Stimulated activated CD8-positive, alpha-beta memory T cell treated with anti-CD3 and anti-CD28 coated beads, Interleukin-15, amount 100 ng/mL, for 1 hour (primary cell): ENCODE measurements at regions not wholly inside any gene's neighbourhood (a gene's known extent, or its start where the extent isn't known, plus 50 kb on each side); places are given as distances from the start of the nearest gene placed in this dataset.

ENCODE experiments used
- DNase-seq: peaks from one replicate; pipeline ENCODE4 v3.0.0-alpha.2; 2020; ENCODE audit warnings: low read depth

DNA sequence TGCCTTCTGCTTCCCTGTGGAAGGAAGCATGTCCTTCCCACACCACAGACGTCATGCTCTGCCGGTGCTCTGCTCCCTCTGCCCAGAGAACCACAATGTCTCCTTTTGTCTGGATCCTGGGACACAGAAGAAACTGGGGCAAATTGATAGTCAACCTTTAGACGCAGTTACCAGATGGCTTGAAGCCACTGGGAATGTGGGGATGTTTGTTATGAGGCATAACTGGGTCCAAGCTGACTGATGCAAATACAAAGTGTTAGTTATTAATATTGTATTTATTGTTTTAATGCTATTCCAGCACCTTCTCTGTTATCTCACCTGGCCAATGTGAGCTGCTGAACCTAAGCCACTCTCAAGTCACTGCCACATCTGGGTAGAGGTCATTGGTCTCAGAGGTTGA is 322.2 kb downstream of the SHANK2 start:
- no peak for DNase-seq

DNA sequence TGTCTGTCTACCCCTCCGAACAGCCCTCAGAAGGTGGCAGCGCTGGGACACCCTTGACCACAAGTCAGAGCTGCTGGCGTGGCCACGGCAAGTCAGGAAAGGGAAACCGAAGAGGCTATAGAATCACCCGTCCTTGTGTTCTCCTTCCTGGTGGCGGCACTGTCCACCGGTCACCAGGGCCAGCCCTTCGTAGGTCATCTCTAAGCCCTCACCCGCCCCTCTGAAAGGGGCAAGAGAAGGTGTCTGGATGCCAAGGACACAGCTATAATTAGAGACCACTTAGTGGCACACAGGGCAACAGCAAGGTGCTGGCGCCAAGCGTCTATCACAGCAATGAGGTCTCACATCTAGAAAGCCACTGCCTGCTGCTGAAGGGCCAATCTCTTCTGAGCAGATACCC is 320.9 kb downstream of the SHANK2 start:
- no peak for DNase-seq

DNA sequence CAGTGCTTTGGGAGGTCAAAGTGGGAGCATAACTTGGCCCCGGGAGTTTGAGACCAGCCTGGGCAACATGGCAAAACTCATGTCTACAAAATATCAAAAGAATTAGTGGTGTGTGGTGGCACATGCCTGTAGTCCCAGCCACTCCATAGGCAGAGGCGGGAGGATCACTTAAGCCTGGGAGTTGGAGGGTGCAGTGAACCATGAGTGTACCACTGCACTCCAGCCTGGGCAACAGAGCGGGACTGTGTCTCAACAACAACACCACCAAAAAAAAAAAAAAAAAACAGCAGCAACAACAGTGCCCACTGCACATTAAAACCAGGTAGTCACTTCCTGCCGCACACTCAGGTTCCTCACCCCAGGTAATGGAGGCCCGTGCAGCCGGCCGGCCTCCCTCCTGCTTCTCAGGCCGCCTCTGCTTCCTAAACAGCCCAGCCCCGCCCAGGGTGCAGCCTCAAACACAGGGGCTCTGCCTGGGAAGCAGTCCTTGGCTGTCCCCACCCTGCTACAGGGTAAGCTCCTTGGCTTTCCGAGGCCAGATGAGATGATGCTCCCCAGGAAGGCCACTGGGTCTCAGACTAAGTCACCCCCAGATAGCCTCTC is 318.3 kb downstream of the SHANK2 start:
- DNase-seq: no peak

DNA sequence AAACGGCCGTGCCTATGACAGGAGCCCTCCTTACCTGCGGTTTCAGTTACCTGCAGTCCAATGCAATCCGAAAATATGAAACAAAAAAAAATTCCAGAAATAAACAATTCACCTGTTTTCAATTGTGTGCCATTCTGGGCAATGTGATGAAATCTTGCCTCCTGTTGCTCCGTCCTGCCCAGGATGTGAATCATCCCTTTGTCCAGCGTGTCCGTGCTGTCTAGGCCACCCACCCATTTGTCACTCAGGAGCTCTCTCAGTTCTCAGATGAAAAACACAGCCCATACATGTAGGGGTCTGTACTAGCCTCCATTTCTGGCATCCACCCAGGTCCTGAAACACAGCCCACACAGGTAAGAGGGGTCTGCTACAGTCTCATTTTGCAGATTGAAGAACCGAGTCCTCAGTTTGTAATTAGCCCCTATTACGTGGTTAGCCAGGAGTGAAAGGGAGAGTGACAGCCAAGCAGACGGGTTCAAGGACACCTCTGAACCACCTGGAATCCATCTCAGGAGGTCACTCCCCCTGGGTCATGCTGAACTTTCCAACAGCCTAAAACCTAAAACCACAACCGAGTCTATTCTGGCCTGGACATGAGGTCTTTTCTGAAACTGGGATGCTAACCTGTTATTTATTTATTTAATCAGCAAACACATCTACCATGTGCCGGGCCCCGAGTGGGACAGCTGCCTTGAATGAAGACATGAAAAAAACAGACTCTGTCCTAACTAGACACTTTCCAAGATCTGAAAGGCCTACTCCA is 317.2 kb downstream of the SHANK2 start:
- DNase-seq: no peak

DNA sequence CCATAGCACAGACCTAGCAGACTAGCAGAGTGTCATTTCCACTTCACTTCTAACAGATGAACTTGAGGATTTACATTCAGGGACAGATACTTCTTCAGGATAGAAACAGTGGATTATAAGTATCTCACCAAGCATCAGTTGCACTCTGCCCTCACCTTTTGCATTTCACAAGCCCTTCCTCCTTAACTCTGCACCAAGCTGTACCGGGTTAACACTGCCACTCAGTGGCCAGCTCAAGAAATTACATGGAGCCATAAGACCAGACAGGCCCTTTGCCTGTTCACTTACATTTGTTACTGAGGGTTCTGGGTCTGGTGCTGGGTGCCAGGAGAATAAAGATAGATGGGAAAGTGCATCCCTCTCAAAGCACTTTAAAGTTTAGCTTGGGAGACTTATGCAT is 309.8 kb downstream of the SHANK2 start:
- DNase-seq: no peak

DNA sequence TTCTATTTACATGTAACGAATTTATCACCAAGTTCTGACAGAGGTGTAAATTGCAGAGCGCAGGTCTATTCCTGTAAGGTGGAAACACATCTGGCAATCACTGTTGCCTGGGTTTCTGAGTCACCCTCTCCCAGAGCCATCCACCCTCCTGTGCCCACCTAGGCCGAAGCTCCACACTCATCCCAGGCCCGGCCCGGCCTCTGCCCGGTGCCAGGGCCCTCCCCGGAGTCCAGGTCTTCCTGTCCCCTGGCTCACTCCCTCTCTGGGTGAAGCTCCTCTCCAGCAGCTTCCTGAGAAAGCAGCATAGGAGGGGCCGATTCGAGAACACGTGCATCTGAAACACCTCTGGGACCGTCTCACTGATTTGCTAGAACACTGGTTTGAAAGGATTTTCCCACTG is 308.2 kb downstream of the SHANK2 start:
- no peak for DNase-seq

DNA sequence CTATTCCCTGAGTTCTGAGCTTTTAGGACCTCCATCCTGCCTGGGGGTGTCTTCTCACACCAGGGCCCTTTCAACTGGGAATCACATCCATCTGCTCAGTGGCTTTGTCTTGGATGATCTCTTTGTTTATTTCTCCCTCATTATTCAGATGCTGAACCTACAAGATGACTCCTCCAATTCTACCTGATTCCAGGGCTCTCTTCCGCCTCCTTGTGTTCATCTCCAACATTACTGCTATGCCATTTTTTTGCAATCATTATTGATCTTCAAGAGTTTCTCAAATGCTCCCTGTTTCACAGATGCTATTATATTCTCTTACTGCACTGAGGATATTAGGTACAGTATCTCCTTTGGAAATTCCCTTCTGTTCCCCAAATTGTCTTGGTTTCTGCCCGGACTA is 307.7 kb downstream of the SHANK2 start:
- no peak for DNase-seq

DNA sequence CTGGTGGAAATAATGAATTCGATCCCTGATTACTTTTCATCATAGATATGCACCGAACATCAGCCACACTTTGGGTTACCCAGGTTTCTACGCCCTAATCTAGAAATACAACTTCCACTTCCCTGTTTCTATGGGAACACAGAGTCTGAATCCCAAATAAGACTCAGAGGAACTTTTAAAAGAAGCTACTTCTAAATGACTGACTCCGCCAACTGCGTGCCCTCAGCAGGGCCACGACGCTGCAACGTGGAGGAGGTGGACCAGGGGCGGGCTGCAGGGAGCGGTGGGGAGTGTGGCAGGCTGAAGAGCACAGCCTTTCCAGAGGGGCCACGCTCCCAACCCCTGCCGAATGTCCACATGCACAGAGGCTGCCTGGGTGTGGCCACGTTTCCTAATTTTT is 304.0 kb downstream of the SHANK2 start:
- no peak for DNase-seq

DNA sequence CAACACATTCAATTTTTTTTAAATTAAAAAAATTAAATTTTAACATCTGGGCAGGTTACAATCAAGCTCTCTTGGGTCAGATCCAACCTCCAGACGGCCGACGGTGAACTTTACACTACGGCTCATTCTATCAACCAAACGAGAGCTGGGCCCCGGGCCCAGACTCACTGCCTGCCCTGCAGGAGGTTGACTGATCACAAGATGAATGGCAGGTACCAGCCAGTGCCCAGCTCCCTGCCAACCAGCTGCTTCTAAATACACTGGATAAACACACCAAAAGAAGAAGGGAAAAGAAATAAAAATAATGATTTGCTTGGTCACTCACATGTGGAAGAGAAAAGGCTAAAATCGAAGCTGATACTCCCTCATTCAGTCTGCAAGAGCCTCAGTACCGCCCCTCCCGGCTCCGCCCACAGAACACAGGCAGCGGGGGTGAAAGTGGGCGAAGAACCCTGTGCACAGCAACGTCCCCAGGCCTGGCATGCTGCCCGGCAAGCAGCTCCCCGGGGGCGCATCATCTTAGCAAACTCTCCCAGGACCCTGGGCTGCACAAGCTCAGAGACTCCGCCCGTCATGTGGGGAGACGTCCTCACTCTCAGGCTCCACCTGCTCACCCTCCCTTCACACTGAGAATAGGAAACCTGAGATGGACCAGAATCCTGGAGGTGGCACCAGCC is 303.4 kb downstream of the SHANK2 start:
- DNase-seq: no peak

DNA sequence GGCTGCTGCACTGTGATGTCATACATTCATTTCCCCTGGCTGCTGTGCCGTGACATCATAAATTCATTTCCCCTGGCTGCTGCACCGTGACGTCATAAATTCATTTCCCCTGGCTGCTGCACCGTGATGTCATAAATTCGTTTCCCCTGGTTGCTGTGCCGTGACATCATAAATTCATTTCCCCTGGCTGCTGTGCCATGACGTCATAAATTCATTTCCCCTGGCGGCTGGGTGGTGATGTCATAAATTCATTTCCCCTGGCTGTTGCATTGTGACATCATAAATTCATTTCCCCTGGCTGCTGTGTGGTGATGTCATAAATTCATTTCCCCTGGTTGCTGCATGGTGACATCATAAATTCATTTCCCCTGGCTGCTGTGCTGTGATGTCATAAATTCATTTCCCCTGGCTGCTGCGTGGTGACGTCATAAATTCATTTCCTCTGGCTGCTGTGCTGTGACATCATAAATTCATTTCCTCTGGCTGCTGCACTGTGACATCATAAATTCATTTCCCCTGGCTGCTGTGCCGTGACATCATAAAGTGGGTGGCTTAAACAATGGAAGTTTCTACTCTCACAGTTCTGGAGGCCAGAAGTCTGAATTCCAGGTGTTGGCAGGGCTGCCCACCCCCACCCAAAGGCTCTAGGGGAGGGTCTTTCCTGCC is 301.1 kb downstream of the SHANK2 start:
- no peak for DNase-seq

DNA sequence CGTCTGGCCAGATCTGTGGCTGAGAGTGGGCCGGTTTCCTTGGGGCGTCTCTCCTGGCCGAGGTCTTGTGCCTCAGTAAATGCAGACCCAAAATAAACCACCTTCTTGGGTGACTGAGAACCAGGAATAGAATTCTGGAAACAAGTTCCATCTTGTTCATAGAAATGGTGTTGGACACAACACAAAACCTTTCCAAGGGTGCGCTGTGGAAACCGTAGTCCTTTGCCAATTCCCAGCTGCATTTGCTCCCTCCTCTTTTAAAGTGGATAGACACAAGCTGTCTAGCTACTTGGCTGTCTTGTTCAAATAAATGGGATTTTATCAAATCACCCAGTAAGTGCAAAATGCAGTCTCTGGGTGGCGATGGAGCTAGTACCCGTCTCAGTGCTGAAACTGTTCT is 300.2 kb downstream of the SHANK2 start:
- DNase-seq: no peak

DNA sequence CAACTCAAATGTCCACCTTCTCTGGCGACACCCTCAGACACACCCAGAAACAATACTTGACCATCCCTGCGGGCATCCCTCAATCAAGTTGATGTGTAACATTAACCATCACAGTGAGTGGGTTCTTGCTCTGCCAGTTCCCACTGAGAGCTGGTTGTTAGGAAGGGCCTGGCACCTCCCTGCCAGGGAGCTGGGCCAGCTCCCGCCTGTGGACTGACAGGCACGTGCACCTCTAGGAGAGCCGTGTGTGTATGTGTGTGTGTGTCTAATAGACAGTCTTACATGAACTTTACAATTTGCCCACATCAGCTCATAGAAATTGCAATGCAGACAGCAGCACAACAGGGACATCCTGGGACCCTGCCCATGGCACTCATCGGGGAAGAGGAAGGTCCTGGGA is 298.7 kb downstream of the SHANK2 start:
- DNase-seq: no peak

DNA sequence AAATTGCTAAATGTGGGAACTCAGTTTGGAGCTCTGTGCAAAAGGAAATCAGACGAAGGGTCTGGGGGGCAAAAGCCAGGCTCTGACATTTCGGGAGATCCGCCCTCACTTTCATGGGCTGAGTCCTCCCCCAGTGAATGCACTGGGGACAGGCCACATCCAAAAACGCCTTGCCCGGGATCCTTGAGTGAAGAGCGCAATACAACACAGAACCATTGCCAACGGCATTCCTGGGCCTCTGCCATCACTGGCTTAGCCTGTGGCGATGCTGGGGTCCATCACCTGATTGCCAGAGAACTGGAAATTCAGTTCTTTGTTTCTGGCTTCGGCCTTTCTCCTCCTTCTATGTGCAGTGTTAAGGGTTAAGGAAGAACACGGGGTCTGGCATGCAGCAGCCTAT is 297.9 kb downstream of the SHANK2 start:
- DNase-seq: no peak
